GM19452 (cell line): ENCODE measurements at regions not wholly inside any gene's neighbourhood (a gene's known extent, or its start where the extent isn't known, plus 50 kb on each side); places are given as distances from the start of the nearest gene placed in this dataset.

Experiments
- ATAC-seq: cut with Tn5 transposase; IDR thresholded peaks from one replicate; pipeline ENCODE4 v1.9.1; 2021; ENCODE audit not compliant: unreplicated experiment

GRCh38 chr4:53695540-53696463, 104.5 kb upstream of the LNX1 start:
- ATAC-seq, result peak; percentile 90

GRCh38 chr4:53694666-53695065, 103.4 kb upstream of the LNX1 start:
- ATAC-seq, result no peak

- no peak for ATAC-seq
These were observed 102.6 kb upstream of the LNX1 start for GRCh38 chr4:53693909-53694308.

GRCh38 chr4:53693408-53693807, 102.1 kb upstream of the LNX1 start:
- no peak for ATAC-seq

GRCh38 chr4:53688186-53688790, 97.0 kb upstream of the LNX1 start:
- peak; percentile 88 for ATAC-seq

GRCh38 chr4:53686521-53686920, 95.2 kb upstream of the LNX1 start:
- ATAC-seq, result no peak

- no peak for ATAC-seq
These were observed 93.1 kb upstream of the LNX1 start for GRCh38 chr4:53684136-53685130.

- ATAC-seq, result no peak
These were observed 91.6 kb upstream of the LNX1 start for GRCh38 chr4:53682908-53683307.

- no peak for ATAC-seq
These were observed 90.9 kb upstream of the LNX1 start for GRCh38 chr4:53682196-53682595.

GRCh38 chr4:53680598-53680997, 89.3 kb upstream of the LNX1 start:
- no peak for ATAC-seq

- ATAC-seq, result no peak
These were observed 88.9 kb upstream of the LNX1 start for GRCh38 chr4:53680168-53680567.

GRCh38 chr4:53676402-53676871, 85.2 kb upstream of the LNX1 start:
- ATAC-seq, result no peak

- ATAC-seq, result no peak
These were observed 83.6 kb upstream of the LNX1 start for GRCh38 chr4:53674903-53675302.

GRCh38 chr4:53672873-53673272, 81.6 kb upstream of the LNX1 start:
- no peak for ATAC-seq

GRCh38 chr4:53671757-53672156, 80.5 kb upstream of the LNX1 start:
- ATAC-seq, result no peak

GRCh38 chr4:53659737-53660136, 68.5 kb upstream of the LNX1 start:
- no peak for ATAC-seq

GRCh38 chr4:53659112-53659511, 67.8 kb upstream of the LNX1 start:
- no peak for ATAC-seq

- ATAC-seq, result no peak
These were observed 66.7 kb upstream of the LNX1 start for GRCh38 chr4:53658029-53658428.

GRCh38 chr4:53656421-53656981, 65.2 kb upstream of the LNX1 start:
- ATAC-seq, result no peak

- ATAC-seq, result no peak
These were observed 63.0 kb upstream of the LNX1 start for GRCh38 chr4:53654300-53654758.
